Right forelimb (tissue), 1 donor: ENCODE measurements at regions not wholly inside any gene's neighbourhood (a gene's known extent, or its start where the extent isn't known, plus 50 kb on each side); places are given as distances from the start of the nearest gene placed in this dataset.

Experiments used
- DNase-seq: peaks from one replicate; pipeline ENCODE4 v3.0.0-alpha.2; 2018

DNA sequence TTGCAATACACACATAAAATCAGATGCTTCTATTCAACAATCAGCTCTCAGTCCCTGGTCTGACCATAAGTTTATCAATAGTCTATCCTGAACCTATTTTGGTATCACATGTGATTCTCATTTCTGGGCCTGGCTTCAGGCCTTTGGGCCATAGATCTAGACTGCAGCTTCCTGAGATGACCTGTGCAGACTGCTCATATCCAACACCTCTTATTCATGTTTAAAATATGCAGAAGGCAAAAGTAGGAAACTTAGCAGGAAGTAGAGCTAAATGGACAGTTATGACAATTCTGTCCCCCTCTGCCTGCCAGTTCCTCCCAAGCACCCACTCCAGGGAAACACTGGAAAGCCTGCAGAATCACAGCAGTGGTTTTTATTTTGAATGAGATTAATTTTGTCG, 53.3 kb downstream of the C7orf25 start:
- no peak for DNase-seq

DNA sequence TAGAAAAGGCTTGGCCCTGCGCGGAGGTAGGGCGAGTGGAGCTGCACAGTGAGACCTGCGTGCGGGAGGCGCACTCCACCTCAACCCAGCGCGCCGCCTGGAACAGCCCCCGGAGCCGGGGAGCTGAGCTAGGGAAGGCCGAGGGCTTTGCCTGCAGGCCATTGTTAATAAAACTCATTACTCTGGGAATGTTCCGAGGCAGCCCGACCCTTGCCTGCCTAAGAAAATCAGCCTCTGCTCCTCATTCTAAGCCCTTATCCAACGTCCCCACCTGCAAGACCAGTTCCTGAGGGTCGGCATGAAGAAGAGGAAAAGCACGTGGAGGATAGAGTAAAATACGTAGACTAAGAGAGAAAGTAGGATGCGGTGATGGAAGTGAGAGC, 55.3 kb downstream of the C7orf25 start:
- no peak for DNase-seq

DNA sequence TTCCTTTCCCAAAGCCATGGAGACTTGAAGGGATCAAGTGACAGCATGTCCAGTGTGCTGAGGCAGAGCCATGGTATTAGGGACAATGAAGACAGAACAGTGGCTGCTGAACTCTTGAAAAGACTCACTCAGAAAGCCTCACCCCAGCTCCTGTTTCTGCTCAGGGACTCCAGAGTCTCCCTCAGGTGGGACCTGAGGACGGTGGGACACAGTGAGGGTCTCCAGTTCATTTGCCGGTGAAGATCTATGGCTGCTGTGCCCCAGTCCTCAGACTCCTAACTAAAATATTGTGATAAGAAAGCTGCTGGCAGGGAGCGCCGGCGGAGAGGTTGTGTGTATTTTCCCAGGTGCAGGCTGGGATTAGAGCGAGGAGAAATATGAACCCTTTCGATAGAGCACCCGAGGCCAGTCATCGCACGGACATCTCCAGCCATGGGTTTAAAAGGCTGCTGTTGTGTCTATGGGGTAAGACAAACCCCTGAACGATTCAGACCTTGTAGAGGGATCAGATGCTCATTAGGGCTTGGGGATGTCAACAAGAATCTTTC, 57.2 kb downstream of the C7orf25 start:
- no peak for DNase-seq

DNA sequence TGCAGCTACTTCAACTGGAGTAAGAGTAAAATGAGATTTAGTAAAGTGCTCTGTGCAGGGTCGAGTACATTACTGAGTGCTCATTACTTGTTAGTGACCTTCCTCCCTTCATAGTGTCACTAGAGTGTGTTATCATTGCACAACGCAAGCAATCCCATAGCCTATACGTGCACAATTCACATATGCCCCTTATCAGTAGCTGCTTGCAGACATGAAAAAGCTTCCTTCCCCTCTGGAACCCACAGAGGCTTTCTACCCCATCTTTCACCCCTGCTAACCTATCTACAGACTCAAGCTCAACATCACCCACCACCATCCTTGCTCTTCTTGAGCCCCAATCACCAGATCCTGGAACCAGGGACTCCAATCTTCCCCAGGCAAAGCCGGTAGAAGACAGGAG, 59.3 kb downstream of the C7orf25 start:
- no peak for DNase-seq

DNA sequence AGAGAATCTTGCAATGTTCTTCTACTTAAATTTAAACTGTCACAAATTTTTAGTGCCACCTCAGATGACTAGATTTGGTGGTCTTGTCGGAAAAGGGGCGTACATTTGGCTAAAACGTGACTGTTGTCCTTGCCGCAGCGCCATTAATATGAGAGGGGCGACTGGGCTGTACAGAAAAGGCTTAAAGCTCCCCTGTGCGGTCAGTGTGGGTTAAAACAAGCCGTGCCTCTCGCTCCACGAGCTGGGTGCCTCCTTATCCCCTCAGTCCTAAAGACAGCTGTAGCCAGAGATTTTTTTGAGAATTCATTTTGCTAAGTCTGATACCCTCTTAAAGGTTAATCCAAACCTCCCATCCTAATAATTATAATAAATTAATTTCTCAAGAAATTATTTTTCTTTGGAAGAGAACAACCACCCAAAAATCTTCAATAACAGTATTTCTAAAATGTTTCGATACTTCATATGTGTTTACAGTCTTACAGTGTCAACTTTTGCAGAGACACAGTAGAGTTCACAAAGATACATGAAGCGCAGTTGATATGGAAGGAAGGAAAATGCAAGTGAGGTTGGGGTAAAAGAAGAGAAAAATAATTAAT, 68.6 kb downstream of the C7orf25 start:
- DNase-seq = peak; percentile 73

DNA sequence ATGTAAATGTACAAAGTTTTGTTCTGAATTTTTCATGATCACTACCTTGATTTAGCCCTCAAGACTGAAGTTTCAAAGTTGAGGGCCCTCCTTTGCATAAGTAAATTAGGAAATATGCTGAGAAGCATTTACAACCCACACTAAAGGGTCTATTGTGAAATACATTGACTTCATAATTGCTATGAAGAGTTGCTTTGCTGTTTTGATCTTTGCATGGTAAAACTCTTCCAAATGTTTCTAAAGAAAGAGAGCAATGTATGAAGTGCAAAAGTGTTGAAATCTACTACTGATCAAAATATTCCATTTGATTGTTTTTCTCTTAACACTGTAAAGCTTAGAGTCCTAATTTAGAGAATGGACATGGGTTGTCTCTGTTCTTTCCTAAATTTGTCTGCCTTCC, 77.2 kb downstream of the C7orf25 start:
- DNase-seq = no peak

DNA sequence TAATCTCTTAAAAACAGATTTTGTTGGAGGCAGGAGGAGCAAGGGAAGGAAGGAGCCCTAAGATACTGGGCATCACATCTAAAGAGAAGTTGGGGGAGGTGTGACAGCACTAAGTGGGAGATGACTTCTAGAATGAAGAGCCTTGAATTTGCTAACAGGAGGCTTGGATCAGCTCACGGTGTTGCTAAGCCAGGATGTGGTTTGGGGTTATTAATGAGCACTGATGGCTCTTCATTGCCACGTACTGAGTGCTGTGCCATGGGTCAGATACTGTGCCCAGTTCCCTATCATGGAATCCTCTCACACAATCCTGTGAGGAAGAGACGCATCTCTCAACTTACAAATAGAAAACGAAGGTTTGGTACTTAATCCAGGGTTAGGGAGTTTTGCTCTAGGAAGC, 78.5 kb downstream of the C7orf25 start:
- DNase-seq = no peak

DNA sequence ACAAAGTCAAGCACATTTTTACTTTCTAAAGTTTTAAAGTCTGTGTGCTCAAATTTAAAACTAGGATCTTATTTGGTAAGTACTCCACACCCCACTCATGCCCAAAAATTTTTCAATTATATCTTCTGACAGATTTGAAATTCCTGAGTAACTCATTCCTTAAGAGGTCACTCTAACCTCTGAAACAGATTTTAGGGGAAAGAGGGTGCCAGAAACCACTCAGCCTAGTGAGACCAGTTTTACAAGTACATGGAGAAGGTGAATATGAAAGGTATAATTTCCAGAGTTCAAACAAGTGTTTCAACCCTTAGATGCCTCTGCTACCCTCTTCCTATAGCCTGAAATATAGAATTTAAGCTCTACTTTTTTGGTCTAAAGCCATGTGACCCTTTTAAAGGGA, 79.2 kb downstream of the C7orf25 start:
- DNase-seq = no peak

DNA sequence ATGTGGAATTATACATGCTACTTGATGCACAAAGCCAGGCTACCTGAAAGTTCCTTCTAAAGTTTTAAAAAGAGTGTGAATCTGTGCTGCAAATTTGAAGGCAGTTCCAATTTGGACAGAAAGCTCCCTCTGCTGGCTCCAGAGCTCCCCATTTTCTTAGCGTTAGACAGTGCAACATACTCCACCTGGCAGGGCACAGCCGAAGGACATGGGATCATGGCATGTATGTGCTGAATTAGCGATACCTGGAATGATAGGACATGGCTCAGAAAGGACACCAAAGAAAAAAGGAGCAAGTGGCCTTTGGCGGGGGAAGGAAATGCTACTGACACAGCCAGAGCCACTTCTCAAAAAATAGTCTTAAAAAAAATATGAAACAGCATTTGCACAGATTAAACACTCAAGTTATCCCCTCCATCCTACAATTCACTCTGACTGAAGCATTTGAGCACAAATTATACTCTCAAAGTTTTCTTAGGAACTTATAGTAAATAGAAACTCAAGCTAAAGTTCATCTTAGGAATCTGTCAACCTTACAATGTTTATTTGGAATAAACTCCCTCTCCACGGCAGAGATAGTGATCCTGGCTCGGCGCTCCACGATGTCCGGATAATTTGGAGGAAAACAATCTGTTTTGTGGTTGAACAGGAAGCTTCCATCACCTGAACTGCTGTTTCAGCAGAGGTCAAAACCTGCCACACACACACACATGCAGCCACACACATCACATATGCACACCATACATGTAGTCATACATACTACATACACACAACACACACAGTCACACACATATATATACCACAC, 80.0 kb downstream of the C7orf25 start:
- peak; percentile 80 for DNase-seq

DNA sequence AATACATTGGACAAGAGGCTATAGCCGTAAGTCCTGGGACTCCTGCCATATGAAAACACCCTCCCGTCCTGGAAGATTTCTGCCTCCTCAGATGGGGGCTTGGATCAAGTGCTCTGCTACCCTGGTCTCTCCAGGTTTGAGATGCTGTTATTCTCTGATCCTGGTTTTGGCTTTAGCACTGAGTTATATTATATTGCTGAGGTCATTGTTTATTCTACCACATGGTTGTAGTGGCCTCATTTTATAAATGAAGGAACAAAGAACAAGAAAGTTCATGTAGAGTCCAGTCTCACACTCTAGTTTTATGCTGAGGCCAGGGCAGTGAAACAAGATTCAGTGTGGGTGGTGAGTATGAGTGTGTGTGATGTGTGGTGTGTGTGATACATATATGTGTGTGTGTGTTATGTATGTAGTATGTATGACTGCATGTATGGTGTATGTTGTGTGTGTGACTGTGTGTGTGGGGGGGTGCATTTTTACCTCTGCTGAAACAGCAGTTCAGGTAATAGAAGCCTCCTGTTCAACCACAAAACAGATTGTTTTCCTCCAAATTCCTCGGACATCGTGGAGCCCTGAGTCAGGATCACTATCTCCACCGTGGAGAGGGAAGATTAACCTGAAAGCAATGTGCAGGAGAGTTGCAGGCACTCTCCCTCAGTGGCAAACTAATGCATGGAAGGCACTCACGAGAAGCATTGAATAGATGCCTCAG, 80.7 kb downstream of the C7orf25 start:
- peak; percentile 55 for DNase-seq

DNA sequence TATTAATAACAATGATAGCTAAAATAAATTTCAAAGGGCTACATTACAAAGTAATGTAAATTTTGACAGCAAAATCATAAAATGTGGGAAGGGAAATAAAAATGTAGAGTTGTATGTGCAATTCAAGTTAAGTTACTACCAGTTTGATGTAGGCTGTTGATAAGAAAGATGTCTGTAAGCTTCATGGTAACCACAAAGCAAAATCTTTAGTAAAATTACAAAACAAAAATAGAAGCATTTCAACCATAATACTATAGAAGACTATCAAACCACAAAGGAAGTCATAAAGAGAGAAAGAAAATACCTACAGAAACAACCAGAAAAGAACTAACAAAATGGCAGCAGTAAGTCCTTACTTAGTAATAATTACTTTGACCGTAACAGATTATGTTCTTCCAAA, 99.1 kb downstream of the C7orf25 start:
- DNase-seq = no peak

DNA sequence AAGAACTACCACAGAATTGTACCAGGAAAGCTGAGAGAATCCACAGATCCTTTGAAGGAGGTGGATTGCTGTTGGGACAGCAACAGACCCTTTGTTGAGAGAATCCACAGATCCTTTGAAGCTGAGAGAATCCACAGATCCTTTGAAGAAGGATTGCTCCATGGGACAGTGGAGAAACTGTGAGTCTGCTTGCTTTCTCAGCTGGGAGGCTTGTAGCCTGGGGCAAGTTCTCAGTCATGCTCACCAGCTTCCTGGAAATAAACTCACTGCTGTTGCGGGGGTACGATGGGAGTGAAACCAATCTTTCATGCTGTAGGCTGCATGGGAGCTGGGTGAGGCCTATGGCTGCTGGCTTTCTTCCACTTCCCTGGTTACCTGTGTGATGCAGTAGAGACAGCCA, 106.3 kb downstream of the C7orf25 start:
- DNase-seq = no peak

DNA sequence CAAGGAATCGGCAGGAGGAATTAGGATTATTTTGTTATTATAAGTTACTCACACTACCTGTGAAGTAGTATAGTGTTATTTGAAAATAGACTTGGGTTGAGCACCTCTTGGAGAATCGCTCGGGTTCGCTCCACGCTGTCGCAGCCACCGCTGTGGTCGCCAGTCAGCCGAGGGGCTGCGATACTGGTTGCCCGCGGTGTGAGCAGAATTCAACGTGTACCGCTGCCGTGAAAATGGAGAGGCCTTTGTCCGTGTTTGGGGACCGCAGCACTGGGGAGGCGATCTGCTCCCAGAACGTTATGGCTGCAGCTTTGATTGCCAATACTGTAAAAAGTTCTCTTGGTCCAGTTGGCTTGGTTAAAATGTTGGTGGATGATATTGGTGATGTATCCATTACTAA, 117.2 kb downstream of the C7orf25 start:
- no peak for DNase-seq

DNA sequence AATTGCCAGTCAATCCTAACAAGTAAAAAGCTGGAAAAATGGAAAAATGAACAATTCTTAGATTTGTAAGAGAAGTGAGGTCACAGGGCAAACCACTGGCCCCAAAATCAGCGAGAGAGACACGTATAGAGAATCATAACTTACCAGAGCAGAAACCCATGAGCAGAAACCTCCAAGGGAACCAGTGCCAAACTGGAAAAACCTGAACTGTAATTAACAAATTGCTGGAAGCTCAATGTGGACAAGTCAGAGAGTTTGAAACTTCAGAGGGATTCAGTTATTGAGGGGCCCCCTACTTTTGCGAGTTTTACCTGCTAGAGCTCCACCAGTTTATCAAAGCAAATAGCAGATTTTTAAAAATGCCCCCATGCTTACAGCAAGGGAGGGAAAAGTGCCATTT, 119.0 kb downstream of the C7orf25 start:
- DNase-seq = no peak

DNA sequence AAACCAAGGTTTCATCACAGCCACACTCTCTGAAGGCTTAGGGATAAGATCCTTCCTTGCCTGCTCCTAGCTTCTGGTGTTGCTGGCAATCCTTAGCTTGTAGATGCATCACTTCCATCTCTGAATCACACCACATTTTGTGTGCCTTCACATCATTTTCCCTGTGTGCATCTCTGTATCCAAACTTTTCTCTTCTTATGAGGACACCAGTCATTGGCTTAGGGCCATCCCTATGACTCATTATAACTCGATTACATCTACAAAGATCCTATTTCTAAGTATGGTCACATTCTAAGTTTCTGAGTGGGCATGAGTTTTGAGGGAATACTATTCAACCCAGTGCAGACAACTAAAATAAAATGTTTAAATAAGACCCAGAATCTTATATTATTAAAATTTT, 121.7 kb downstream of the C7orf25 start:
- no peak for DNase-seq

DNA sequence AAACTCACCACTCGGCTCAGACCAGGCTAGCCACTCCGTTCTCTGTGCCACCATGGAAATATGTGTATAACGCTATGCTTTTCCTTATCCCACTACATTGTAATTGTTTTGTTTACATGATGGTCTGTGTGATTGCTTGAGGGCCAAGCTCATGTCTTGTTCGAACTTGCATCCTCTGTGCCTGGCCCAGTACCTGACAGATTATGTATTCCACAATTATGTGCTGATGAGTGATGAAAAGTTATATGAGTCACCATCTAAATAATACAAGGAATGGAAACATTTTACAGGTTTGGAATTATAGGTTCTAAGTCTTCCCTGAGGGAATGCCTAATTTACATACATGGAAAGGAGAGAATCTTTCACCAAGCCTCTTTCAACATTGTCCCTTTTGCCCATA, 137.4 kb downstream of the C7orf25 start:
- no peak for DNase-seq

DNA sequence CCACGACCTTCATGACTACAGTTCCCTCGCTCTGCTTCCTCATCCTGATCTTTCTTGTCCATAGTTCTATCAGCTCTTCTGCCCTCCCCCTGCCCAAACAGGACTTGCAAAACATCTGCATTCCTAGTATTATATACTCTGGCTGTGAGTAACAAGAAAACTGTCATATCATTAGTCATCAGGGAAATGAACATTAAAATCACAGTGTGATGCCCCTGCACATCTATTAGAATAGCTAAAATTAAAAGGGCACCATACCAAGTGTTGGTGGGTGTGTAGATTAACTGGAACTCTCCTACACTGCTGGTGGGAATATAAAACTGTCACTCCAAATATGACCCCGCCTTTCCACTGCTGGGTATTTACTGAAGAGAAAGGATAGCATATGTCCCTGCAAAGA, 141.8 kb downstream of the C7orf25 start:
- no peak for DNase-seq

DNA sequence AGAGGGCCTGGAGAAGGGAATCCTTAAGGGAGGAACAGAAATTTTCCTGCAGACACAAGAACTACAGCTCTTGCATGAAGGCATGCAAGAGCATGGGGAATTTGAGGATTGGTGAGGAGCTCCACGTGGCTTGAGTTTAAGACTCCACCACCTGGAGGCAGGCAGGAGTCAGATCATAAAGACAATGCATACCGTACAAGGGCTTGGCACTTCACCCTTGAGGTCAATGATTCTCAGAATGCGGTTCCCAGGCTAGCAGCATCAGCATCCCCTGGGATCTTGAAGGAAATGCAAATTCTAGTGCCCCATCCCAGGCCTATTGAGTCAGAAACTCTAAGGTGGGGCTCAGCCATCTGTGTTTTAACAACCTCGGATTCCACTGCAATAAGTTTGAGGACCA, 143.8 kb downstream of the C7orf25 start:
- DNase-seq = no peak

DNA sequence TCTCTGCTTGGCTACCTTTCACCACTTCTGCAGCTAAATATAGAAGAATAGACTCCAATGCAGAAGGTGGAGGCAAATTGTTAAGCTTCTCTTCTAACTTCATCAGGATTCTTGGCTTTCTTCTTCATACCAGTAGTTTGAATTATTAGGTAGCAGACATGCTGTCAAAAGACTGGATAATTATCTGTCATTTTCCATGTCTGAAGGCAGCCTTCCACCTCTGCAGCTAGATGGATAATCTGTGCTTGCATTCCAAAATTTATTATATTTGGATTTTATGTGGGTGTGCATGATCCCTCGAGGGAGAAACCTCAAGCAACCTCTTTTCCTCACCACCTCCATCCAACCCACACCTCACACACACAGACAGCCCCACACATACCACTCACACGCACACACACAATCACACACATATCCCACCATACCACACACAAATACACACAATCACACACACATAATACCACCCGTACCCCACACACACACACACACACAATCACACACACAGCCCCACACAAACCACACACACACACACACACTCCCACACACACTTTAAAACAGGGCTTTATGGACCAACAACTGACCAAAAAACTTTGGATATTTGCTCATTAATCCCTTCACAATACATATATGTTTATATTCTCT, 145.0 kb downstream of the C7orf25 start:
- DNase-seq = no peak

DNA sequence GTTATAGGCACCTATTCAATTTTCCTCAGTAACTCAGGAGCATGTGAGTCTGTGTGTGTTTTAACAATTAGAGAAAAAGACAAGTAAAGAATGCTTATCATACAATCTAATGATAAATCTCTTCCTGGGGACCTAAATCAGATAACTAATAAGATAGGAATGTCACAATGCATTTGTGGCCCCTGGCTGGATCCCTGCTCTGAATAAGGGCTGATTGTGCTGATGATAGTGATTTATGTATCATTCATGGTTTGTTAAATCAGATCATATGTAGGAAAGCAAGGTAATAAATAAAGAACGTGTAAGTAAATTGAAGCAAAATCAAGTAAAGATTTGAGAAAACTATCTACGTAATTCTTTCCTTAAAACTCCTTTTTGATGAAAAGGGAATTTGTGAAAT, 145.9 kb downstream of the C7orf25 start:
- DNase-seq = no peak

DNA sequence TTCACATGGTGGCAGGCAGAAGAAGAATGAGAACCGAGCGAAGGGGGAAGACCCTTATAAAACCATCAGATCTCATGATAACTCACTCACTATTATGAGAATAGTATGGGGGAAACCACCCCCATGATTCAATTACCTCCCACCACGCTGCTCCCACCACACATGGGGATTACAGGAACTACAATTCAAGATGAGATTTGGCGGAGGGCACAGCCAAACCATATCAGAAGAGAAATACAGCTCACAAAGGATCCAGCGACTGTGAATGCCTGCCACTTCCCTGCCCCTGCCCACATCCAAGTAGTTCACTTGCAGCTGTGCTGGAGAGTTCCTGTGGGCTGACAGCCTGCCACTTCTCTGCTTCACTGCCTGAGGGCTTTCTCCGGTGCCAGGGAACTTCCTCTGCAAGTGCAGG, 148.7 kb downstream of the C7orf25 start:
- no peak for DNase-seq

DNA sequence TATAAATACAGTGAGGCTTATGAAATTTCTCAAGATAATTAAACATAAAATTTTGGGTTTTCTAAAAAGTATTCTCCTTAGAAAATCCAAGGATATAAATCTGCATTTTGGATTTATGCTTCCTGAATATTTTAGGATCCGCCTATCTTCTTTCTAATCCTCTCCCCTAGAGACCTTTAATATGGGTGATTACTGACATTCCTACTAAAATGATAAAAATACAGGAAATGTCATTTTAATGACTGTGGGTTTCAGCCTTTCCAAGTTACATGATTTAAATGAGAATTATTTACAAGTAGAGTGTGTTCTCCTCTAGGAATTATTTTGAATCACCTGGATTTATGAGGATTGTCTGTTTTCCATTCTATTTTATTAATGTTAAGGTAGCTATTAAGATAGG, 150.4 kb downstream of the C7orf25 start:
- no peak for DNase-seq

DNA sequence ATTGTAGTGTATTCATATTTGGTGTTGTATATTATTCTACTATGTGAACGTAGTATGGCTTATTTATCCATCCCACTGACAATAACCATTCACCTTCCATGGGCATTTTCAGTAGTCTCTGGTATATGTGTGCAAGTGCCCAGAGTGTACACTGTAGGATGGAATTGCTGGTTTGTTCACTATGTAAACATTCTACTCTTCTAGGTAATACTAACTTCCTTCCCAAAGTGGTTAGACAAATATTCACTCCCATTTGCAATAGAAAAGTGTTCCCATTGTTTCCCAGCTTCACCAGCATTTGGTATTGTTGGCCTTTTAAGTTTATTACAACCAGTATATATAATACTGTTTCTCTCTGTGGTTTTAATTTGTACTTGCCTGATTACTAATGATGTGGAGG, 153.7 kb downstream of the C7orf25 start:
- DNase-seq = no peak

DNA sequence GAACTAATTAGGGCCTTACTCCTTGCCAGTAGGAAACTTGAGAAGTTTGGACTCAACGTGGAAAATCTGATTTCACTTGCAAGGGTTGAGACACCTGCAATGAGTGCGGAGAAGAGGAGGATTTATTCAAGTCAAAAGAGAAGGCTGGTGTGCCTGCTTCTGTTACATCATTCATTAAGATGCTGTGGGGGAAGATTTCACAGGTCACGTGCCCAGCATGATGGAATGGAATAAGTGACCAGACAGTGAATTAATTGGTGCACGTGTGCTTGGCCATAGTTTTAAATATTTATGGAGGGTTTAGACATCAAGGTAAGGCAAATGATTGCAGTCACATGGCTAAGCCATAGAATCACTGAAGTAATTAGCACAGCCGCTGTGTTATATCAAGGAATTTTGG, 155.0 kb downstream of the C7orf25 start:
- no peak for DNase-seq
